ENCODE measurements at regions not wholly inside any gene's neighbourhood (a gene's known extent, or its start where the extent isn't known, plus 50 kb on each side); places are given as distances from the start of the nearest gene placed in this dataset.

DNA sequence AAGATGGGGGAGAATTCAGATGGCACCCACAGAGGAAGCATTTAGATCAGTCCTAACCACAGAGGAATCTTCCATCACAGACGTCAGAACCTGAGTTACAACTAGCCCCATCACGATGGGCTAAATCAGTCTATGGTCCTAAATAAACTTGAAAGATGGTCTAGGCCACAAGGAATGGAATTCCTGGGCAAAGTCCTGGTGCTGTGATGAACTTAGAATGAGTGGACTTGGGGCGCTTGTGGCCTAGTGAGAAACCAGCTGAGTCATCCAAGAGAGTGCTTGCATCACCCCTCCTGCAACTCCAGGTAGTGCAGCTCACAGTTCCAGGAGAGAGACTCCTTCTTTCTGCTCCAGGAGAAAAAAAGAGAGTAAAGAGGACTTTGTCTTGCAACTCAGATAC is 722.9 kb upstream of the RGMB start:
- TF ChIP-seq, protein P1, sequence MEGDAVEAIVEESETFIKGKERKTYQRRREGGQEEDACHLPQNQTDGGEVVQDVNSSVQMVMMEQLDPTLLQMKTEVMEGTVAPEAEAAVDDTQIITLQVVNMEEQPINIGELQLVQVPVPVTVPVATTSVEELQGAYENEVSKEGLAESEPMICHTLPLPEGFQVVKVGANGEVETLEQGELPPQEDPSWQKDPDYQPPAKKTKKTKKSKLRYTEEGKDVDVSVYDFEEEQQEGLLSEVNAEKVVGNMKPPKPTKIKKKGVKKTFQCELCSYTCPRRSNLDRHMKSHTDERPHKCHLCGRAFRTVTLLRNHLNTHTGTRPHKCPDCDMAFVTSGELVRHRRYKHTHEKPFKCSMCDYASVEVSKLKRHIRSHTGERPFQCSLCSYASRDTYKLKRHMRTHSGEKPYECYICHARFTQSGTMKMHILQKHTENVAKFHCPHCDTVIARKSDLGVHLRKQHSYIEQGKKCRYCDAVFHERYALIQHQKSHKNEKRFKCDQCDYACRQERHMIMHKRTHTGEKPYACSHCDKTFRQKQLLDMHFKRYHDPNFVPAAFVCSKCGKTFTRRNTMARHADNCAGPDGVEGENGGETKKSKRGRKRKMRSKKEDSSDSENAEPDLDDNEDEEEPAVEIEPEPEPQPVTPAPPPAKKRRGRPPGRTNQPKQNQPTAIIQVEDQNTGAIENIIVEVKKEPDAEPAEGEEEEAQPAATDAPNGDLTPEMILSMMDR (IDR thresholded peaks at IDR 0.05): no peak
- TF ChIP-seq POLR2A (IDR thresholded peaks at IDR 0.05): no peak

Measured in uterus (tissue), 2 donors.